ENCODE measurements at regions not wholly inside any gene's neighbourhood (a gene's known extent, or its start where the extent isn't known, plus 50 kb on each side); places are given as distances from the start of the nearest gene placed in this dataset.
"Not testable (repeated sequence)": the region's sequence is repeated elsewhere in the genome, so short reads cannot be mapped to it uniquely, and the experiment has no call there.

DNA sequence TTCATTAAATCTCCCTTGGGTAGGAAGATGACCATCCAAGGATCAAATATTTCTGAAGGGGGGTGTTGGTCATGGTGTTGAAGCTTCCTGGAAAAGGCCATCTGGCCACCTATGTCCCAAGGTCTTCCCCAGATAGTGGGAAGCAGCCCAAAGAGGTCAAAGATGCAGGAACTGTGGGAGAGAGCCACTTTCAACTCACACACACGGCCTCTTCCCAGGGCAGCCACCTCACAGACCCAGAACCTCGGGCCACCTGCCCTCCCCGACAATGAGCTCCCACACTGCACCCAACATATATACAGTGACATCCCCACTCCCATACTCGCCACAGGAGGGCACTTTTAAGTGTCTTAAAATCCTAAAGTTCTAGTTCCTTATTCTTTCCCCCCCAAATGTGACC is 164.5 kb upstream of the ETV3 start:
- no peaks in the 10 kb centered on the region for H3K9me3 Mint-ChIP-seq

DNA sequence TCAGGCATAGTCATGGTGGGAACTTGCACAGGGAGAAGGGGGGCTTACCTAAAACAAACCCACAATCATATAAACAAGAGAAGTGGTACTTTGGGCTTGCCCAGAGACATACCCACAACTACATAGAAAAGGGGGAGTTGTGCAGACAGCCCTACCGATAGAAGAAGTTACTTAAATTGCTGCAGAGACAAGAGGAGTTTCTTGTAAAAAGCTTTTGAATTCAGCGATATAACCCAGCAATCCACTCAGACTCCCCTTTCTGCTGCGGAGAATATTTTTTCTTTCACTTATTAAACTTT is 164.0 kb upstream of the ETV3 start:
- Histone ChIP-seq H3K36me3 (ENCODE audit: control insufficient read depth, insufficient read depth, low read length) (no peaks in the 10 kb centered on the region), H3K4me1 (ENCODE audit: control insufficient read depth, insufficient read depth, low read length) (no peaks in the 10 kb centered on the region), H3K27me3 (ENCODE audit: control insufficient read depth, insufficient read depth, low read length) (no peaks in the 10 kb centered on the region), H3K27ac (ENCODE audit: low read length) (no peak overlapping the region), H3K9me3 (ENCODE audit: control insufficient read depth, insufficient read depth, low read length) (no peaks in the 10 kb centered on the region), H3K4me3 (ENCODE audit: low read length) (no peak overlapping the region)
- TF ChIP-seq, protein P1, sequence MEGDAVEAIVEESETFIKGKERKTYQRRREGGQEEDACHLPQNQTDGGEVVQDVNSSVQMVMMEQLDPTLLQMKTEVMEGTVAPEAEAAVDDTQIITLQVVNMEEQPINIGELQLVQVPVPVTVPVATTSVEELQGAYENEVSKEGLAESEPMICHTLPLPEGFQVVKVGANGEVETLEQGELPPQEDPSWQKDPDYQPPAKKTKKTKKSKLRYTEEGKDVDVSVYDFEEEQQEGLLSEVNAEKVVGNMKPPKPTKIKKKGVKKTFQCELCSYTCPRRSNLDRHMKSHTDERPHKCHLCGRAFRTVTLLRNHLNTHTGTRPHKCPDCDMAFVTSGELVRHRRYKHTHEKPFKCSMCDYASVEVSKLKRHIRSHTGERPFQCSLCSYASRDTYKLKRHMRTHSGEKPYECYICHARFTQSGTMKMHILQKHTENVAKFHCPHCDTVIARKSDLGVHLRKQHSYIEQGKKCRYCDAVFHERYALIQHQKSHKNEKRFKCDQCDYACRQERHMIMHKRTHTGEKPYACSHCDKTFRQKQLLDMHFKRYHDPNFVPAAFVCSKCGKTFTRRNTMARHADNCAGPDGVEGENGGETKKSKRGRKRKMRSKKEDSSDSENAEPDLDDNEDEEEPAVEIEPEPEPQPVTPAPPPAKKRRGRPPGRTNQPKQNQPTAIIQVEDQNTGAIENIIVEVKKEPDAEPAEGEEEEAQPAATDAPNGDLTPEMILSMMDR (IDR thresholded peaks at IDR 0.05): no peak
- 100% methylated on average over 1 of the region's 3 CpGs for WGBS (ENCODE audit: insufficient coverage)
- H3K9me3 Mint-ChIP-seq: no peaks in the 10 kb centered on the region
- no peaks in the 10 kb centered on the region for H3K36me3 Mint-ChIP-seq
- peaks cover 3 to 24% of the 10 kb centered on the region in 2 donors for H3K27me3 Mint-ChIP-seq (ENCODE audit: low read depth in 2 of 2)
- H3K27ac Mint-ChIP-seq: no peak overlapping the region
- no peaks in the 10 kb centered on the region for H3K4me1 Mint-ChIP-seq
- DNase-seq: no peak
- ATAC-seq: no peak
- intact Hi-C loops (cut with micrococcal nuclease): no loop called here
- H3K4me3 Mint-ChIP-seq: no peak overlapping the region

More for the DNA sequence above, 164.5 kb upstream of the ETV3 start:
- Histone ChIP-seq H3K4me3 (ENCODE audit: low read length) (no peak overlapping the region), H3K36me3 (ENCODE audit: control insufficient read depth, insufficient read depth, low read length) (no peaks in the 10 kb centered on the region), H3K9me3 (ENCODE audit: control insufficient read depth, insufficient read depth, low read length) (no peaks in the 10 kb centered on the region), H3K27ac (ENCODE audit: low read length) (no peak overlapping the region), H3K4me1 (ENCODE audit: control insufficient read depth, insufficient read depth, low read length) (no peaks in the 10 kb centered on the region), H3K27me3 (ENCODE audit: control insufficient read depth, insufficient read depth, low read length) (no peaks in the 10 kb centered on the region)
- no peaks in the 10 kb centered on the region for H3K36me3 Mint-ChIP-seq
- no peaks in the 10 kb centered on the region for H3K4me1 Mint-ChIP-seq
- TF ChIP-seq, protein P1 (IDR thresholded peaks at IDR 0.05): no peak
- intact Hi-C loops (cut with micrococcal nuclease): no loop called here
- H3K27me3 Mint-ChIP-seq (ENCODE audit: low read depth in 2 of 2): peaks cover 2 to 18% of the 10 kb centered on the region in 2 donors
- no peak overlapping the region for H3K4me3 Mint-ChIP-seq
- ATAC-seq (no peak), DNase-seq (no peak)
- H3K27ac Mint-ChIP-seq: no peak overlapping the region
- WGBS (ENCODE audit: insufficient coverage): 79% methylated on average over 4 of the region's 4 CpGs

DNA sequence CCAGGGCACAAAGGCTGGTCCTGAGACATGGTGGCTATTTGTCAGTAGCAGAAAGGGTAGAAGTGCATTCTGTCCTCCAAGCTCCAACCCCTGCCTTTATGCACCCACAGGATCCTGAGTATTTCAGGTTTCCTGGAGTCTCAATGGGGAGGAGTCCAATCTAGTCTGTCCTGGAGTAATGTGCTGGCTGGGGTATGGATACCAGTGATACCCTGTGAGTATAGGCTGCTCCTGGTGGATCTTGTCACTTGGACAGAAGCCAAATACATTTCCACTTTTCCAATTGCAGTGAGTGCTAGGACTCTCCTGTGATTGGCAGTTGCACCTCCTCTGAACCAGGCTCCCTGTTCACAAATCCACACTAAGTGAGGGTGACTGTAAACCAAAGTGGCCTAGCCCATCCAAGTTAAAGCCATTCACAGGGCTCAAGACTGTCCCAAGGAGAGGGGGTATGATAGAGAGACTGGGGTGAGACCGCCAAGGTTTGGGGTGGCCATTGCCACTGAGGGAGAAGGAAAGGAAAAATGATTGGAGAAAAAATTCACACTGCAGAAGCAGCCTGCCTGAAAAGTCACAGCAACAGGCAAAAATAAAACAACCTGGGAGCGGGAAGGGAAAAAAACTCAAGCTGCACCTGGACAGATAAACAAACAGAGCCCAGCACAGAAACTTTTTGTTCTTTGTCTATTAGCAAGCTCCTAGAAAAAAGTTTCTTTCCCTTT is 163.4 kb upstream of the ETV3 start:
- peaks cover 8 to 29% of the 10 kb centered on the region in 2 donors for H3K27me3 Mint-ChIP-seq (ENCODE audit: low read depth in 2 of 2)
- Histone ChIP-seq H3K27me3 (ENCODE audit: control insufficient read depth, insufficient read depth, low read length) (no peaks in the 10 kb centered on the region), H3K4me1 (ENCODE audit: control insufficient read depth, insufficient read depth, low read length) (no peaks in the 10 kb centered on the region), H3K27ac (ENCODE audit: low read length) (no peak overlapping the region), H3K4me3 (ENCODE audit: low read length) (no peak overlapping the region), H3K36me3 (ENCODE audit: control insufficient read depth, insufficient read depth, low read length) (no peaks in the 10 kb centered on the region), H3K9me3 (ENCODE audit: control insufficient read depth, insufficient read depth, low read length) (no peaks in the 10 kb centered on the region)
- intact Hi-C loops (cut with micrococcal nuclease): no loop called here
- TF ChIP-seq, protein P1 (IDR thresholded peaks at IDR 0.05): no peak
- no peak for DNase-seq
- 100% methylated on average over 2 of the region's 2 CpGs for WGBS (ENCODE audit: insufficient coverage)
- no peaks in the 10 kb centered on the region for H3K36me3 Mint-ChIP-seq
- H3K27ac Mint-ChIP-seq: no peak overlapping the region
- no peak overlapping the region for H3K4me3 Mint-ChIP-seq
- no peaks in the 10 kb centered on the region for H3K9me3 Mint-ChIP-seq
- ATAC-seq: no peak
- H3K4me1 Mint-ChIP-seq: no peaks in the 10 kb centered on the region

DNA sequence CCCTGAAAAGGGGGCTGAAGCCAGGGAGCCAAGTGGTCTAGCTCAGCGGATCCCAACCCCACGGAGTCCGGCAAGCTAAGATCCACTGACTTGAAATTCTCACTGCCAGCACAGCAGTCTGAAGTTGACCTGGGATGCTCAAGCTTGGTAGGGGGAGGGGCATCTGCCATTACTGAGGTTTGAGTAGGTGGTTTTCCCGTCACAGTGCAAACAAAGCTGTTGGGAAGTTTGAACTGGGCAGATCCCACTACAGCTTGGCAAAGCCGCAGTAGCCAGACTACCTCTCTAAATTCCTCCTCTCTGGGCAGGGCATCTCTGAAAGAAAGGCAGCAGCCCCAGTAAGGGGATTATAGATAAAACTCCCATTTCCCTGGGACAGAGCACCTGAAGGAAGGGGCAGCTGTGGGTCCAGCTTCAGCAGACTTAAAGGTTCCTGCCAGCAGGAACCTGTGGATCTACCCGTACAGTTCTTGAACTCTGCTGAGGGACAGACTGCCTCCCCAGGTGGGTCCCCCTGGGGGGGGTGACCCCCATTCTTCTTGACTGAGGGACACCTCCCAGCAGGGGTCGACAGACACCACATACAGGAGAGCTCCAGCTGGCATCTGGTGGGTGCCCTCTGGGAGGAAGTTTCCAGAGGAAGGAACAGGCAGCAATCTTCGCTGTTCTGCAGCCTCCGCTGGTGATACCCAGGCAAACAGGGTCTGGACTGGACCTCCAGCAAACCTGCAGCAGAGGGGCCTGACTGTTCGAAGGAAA is 156.4 kb upstream of the ETV3 start:
- H3K27me3 Mint-ChIP-seq (ENCODE audit: low read depth in 2 of 2): peaks cover 13 to 59% of the 10 kb centered on the region in 2 donors
- DNase-seq; H3K27me3 ChIP-seq (ENCODE audit: control insufficient read depth, insufficient read depth, low read length); H3K9me3 ChIP-seq (ENCODE audit: control insufficient read depth, insufficient read depth, low read length); ATAC-seq; H3K4me3 Mint-ChIP-seq; H3K36me3 Mint-ChIP-seq; H3K4me1 Mint-ChIP-seq; H3K4me3 ChIP-seq (ENCODE audit: low read length); H3K9me3 Mint-ChIP-seq; H3K4me1 ChIP-seq (ENCODE audit: control insufficient read depth, insufficient read depth, low read length); H3K36me3 ChIP-seq (ENCODE audit: control insufficient read depth, insufficient read depth, low read length); intact Hi-C loops (cut with micrococcal nuclease); H3K27ac ChIP-seq (ENCODE audit: low read length); H3K27ac Mint-ChIP-seq: not testable (repeated sequence)
- 93% methylated on average over 10 of the region's 10 CpGs for WGBS (ENCODE audit: insufficient coverage)
